ENCODE measurements at regions not wholly inside any gene's neighbourhood (a gene's known extent, or its start where the extent isn't known, plus 50 kb on each side); places are given as distances from the start of the nearest gene placed in this dataset.

GRCh38 chrX:150100261-150100660, 162.0 kb upstream of the EOLA2 start:
- TF ChIP-seq CTCF (conservative IDR thresholded peaks at IDR 0.05; ENCODE audit: low read depth, low read length) (no peak), EZH2 (IDR thresholded peaks at IDR 0.05; ENCODE audit: borderline replicate concordance, low read depth, low read length, poor library complexity, severe bottlenecking) (no peak)
